Ishikawa (cell line): ENCODE measurements at regions not wholly inside any gene's neighbourhood (a gene's known extent, or its start where the extent isn't known, plus 50 kb on each side); places are given as distances from the start of the nearest gene placed in this dataset.

ENCODE experiments used
- CEBPB ChIP-seq: IDR thresholded peaks from 2 replicates; pipeline ENCODE4 v1.6.1; 2012
- CREB1 ChIP-seq: IDR thresholded peaks from 2 replicates; pipeline ENCODE4 v1.6.1; 2012; ENCODE audit warnings: low read depth
- EGR1 ChIP-seq: IDR thresholded peaks from 2 replicates; pipeline ENCODE4 v1.6.1; 2012
- EP300 ChIP-seq: IDR thresholded peaks from 2 replicates; pipeline ENCODE4 v1.6.1; 2012; ENCODE audit warnings: borderline replicate concordance
- FOXM1 ChIP-seq: IDR thresholded peaks from 2 replicates; pipeline ENCODE4 v1.6.1; 2012; ENCODE audit warnings: low read depth, borderline replicate concordance
- MAX ChIP-seq: IDR thresholded peaks from 2 replicates; pipeline ENCODE4 v1.6.1; 2012
- NFIC ChIP-seq: IDR thresholded peaks from 2 replicates; pipeline ENCODE4 v1.6.1; 2012
- RAD21 ChIP-seq: IDR thresholded peaks from 2 replicates; pipeline ENCODE4 v1.6.1; 2012; ENCODE audit warnings: low read depth
- REST ChIP-seq: IDR thresholded peaks from 2 replicates; pipeline ENCODE4 v1.6.1; 2012; ENCODE audit warnings: low read depth, mild to moderate bottlenecking
- TAF1 ChIP-seq: IDR thresholded peaks from 2 replicates; pipeline ENCODE4 v1.6.1; 2012; ENCODE audit warnings: low read depth, mild to moderate bottlenecking
- TCF12 ChIP-seq: IDR thresholded peaks from 2 replicates; pipeline ENCODE4 v1.6.1; 2012; ENCODE audit warnings: low read depth
- TEAD4 ChIP-seq: IDR thresholded peaks from 2 replicates; pipeline ENCODE4 v1.6.1; 2012
- USF1 ChIP-seq: IDR thresholded peaks from 2 replicates; pipeline ENCODE4 v1.6.1; 2012
- YY1 ChIP-seq: IDR thresholded peaks from 2 replicates; pipeline ENCODE4 v1.6.1; 2012; ENCODE audit warnings: low read depth
- ZBTB7A ChIP-seq: IDR thresholded peaks from 2 replicates; pipeline ENCODE4 v1.6.1; 2012; ENCODE audit warnings: low read depth

GRCh38 chr15:25208735-25209134 lies 230.1 kb downstream of the UBE3A start:
- no peak for TF ChIP-seq REST
- no peak for TF ChIP-seq TCF12

- no peak for TF ChIP-seq CREB1
- TF ChIP-seq FOXM1, result no peak
- no peak for TF ChIP-seq EGR1
- no peak for TF ChIP-seq TAF1
- TF ChIP-seq TCF12, result no peak
- TF ChIP-seq RAD21, result no peak
- no peak for TF ChIP-seq ZBTB7A
Observed at GRCh38 chr15:25220834-25221233, 218.0 kb downstream of the UBE3A start.

GRCh38 chr15:25224396-25224795 lies 214.4 kb downstream of the UBE3A start:
- no peak for TF ChIP-seq CEBPB
- no peak for TF ChIP-seq TCF12
- TF ChIP-seq RAD21, result no peak
- TF ChIP-seq FOXM1, result no peak
- no peak for TF ChIP-seq YY1
- TF ChIP-seq TAF1, result no peak
- no peak for TF ChIP-seq TEAD4
- TF ChIP-seq EGR1, result no peak

- TF ChIP-seq RAD21, result no peak
- TF ChIP-seq CEBPB, result no peak
- no peak for TF ChIP-seq EGR1
- no peak for TF ChIP-seq EP300
- TF ChIP-seq NFIC, result no peak
- no peak for TF ChIP-seq YY1
- TF ChIP-seq ZBTB7A, result no peak
- TF ChIP-seq TCF12, result no peak
- TF ChIP-seq CREB1, result no peak
- TF ChIP-seq FOXM1, result no peak
Observed at GRCh38 chr15:25226360-25226759, 212.5 kb downstream of the UBE3A start.

- TF ChIP-seq RAD21 (no peak), TCF12 (no peak), EGR1 (no peak), REST (no peak), ZBTB7A (no peak), CREB1 (no peak), FOXM1 (no peak), EP300 (no peak), MAX (no peak), CEBPB (no peak), TEAD4 (no peak), NFIC (no peak), TAF1 (no peak)
Observed at GRCh38 chr15:25228261-25228660, 210.6 kb downstream of the UBE3A start.

- no peak for TF ChIP-seq EGR1
- no peak for TF ChIP-seq EP300
- TF ChIP-seq ZBTB7A, result no peak
- no peak for TF ChIP-seq CREB1
- no peak for TF ChIP-seq FOXM1
Observed at GRCh38 chr15:25230442-25230841, 208.4 kb downstream of the UBE3A start.

- TF ChIP-seq MAX, result no peak
- no peak for TF ChIP-seq NFIC
- no peak for TF ChIP-seq TAF1
- no peak for TF ChIP-seq RAD21
- no peak for TF ChIP-seq CREB1
- no peak for TF ChIP-seq YY1
- TF ChIP-seq REST, result no peak
- TF ChIP-seq TEAD4, result no peak
- no peak for TF ChIP-seq TCF12
- TF ChIP-seq ZBTB7A, result no peak
- TF ChIP-seq EGR1, result no peak
- no peak for TF ChIP-seq USF1
- TF ChIP-seq FOXM1, result no peak
- TF ChIP-seq EP300, result no peak
- TF ChIP-seq CEBPB, result no peak
Observed at GRCh38 chr15:25233766-25234350, 205.0 kb downstream of the UBE3A start.
